ENCODE measurements at regions not wholly inside any gene's neighbourhood (a gene's known extent, or its start where the extent isn't known, plus 50 kb on each side); places are given as distances from the start of the nearest gene placed in this dataset.

DNA sequence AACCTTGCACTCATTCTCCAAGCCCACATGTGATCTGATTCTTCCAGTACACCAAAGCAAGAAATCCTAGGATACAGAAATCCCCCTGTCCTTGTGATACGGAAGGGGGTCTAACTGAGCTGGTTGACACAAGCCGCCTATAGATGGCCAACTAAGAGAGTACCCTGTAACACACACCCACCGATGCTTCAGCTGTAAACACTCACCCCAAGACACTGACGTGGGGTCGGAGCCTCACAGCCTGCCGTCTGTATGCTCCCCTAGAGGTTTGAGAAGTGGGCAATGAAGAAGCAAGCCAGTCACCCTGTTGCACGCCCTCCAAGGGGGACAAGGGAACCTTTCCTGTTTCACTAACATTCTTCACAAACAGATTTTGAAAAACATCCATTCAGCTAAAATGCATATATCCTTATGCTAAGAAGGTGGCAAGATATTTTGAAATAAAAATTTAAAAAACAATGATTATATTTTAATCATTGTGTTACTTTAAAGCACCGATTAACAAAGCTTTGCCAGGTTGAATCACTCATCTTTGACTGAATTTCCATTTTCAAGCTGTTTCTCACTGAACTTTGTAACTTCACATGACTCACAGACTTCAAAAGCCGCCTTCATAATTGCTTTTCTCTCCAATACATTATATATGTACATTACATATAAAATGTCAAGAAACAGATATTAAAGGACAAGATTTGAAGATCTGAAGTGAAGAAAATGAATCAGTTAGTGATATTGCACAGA is 329.3 kb downstream of the ARL4A start:
- no peak for TF ChIP-seq CTCF (IDR thresholded peaks at IDR 0.05; ENCODE audit: insufficient read depth, low read length, poor library complexity, severe bottlenecking)
- TF ChIP-seq EZH2phosphoT487 (conservative IDR thresholded peaks at IDR 0.05; ENCODE audit: low read length), result no peak

Measured in SU-DHL-6 (cell line).